ENCODE measurements at regions not wholly inside any gene's neighbourhood (a gene's known extent, or its start where the extent isn't known, plus 50 kb on each side); places are given as distances from the start of the nearest gene placed in this dataset.

GRCh38 chr14:80344208-80344607 lies 132.9 kb upstream of the DIO2 start:
- no peak for TF ChIP-seq CTCF (IDR thresholded peaks at IDR 0.05)
- no peak for TF ChIP-seq POLR2A (IDR thresholded peaks at IDR 0.05)
